Large intestine (tissue), 3 donors: ENCODE measurements at regions not wholly inside any gene's neighbourhood (a gene's known extent, or its start where the extent isn't known, plus 50 kb on each side); places are given as distances from the start of the nearest gene placed in this dataset.

Experiments used
- DNase-seq, 2 donors: peaks; one replicate each; pipeline versions ENCODE4 v3.0.0 to v3.0.0-alpha.2; 2013
- H3K27ac ChIP-seq: one replicate; pipeline ENCODE4 v1.5.1; 2013; ENCODE audit warnings: low read length
- H3K27me3 ChIP-seq: 2 replicates; pipeline ENCODE4 v1.6.1; 2013; ENCODE audit warnings: low read length; ENCODE audit not compliant: control insufficient read depth, insufficient read depth
- H3K36me3 ChIP-seq: 2 replicates; pipeline ENCODE4 v1.6.1; 2013; ENCODE audit warnings: low read length; ENCODE audit not compliant: control insufficient read depth, insufficient read depth
- H3K4me1 ChIP-seq: one replicate; pipeline ENCODE4 v1.6.1; 2013; ENCODE audit warnings: low read length; ENCODE audit not compliant: control insufficient read depth, insufficient read depth
- H3K4me3 ChIP-seq: one replicate; pipeline ENCODE4 v1.5.1; 2013; ENCODE audit warnings: low read length
- H3K9me3 ChIP-seq: one replicate; pipeline ENCODE4 v1.6.1; 2013; ENCODE audit warnings: mild to moderate bottlenecking, low read depth, low read length, moderate library complexity; ENCODE audit not compliant: control insufficient read depth
- WGBS: methylation state at CpG from one replicate; pipeline ENCODE4 v1.1.5; 2013; ENCODE audit warnings: low lambda C conversion rate; ENCODE audit not compliant: insufficient coverage; 5-methylcytosine and 5-hydroxymethylcytosine counted together

DNA sequence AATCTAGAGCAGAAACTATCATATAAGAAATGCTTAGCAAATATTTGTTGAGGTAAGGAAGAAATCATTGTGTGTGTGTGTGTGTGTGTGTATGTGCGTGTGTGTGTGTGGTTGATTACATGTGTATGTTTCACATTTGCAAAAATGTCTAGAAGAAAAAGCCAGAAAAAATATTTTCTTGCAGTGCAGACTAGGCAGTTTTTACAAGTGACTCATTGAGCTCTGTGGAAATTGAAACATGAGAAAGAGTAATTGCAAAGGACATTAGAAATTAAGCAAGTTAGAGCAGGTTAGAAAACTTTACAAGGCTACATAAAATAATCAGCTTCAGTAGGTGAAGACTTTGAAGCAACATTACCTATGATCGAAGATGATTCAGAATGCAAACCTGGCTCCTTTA lies 669.0 kb upstream of the EYS start:
- Histone ChIP-seq H3K27me3 (no peaks in the 10 kb centered on the region), H3K27ac (no peak overlapping the region), H3K4me1 (no peaks in the 10 kb centered on the region), H3K36me3 (no peaks in the 10 kb centered on the region), H3K4me3 (no peak overlapping the region), H3K9me3 (no peaks in the 10 kb centered on the region)
- no peak for DNase-seq
- WGBS: 100% methylated on average over 1 of the region's 2 CpGs

DNA sequence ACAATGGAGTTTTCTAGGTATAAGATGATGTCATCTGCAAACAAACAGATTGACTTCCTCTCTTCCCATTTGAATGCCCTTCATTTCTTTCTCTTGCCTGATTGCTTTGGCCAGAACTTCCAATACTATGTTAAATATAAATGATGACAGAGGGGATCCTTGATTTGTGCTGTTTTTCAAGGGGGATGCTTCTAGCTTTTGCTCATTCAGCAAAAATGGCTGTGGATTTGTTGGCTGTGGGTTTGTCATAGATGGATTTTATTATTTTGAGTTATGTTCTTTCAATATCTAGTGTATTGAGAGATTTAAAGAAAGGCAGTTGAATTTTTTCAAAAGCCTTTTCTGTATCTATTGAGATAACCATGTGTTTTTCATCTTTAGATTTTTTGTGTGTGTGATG lies 662.4 kb upstream of the EYS start:
- H3K4me1 ChIP-seq: no peaks in the 10 kb centered on the region
- no peaks in the 10 kb centered on the region for H3K9me3 ChIP-seq
- H3K27me3 ChIP-seq: no peaks in the 10 kb centered on the region
- H3K4me3 ChIP-seq: no peak overlapping the region
- H3K27ac ChIP-seq: no peak overlapping the region
- DNase-seq: no peak
- no peaks in the 10 kb centered on the region for H3K36me3 ChIP-seq

DNA sequence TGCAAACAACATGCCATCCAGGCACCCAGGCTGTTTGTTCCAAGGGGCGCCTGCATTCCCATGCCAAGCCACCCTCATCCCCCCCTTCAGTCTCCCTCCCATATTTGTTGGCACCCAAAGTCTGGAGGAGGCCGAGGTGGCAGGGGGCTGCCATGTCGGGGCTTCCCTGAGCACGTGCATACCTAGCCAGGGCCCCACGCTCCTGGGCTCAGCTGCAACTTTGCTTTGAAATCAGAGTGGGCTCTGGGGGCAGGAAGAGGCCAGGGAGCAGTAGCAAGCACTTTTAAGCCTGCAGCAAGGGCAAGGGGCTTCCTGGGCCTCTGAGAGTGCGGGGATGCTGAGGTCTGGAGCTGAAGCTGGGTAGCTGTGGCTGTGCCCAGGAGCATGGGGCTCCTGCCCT lies 655.9 kb upstream of the EYS start:
- Histone ChIP-seq H3K27me3 (no peaks in the 10 kb centered on the region), H3K27ac (no peak overlapping the region), H3K36me3 (no peaks in the 10 kb centered on the region), H3K4me1 (no peaks in the 10 kb centered on the region), H3K4me3 (no peak overlapping the region), H3K9me3 (peaks cover 10% of the 10 kb centered on the region)
- no CpG with 5 or more reads among the region's 6 CpGs for WGBS
- no peak for DNase-seq

DNA sequence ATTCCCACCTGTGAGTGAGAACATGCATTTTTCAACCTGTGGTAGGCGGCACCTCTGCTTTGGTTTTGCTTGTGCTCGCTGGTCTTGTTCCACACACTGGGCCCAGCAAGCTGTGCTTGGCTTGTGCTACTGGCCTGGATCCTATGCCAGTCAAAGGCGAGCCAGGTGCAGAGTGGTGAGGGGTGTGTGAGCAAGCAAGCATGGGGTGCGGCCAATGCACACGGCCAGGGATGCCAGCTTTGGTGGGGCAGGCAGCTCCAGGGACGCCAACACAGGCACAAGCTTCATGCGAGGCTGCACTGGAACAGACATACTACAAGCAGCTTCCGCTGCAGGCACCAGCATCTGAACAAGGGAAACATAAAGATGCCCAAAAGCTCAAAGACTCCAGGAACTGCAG lies 654.9 kb upstream of the EYS start:
- Histone ChIP-seq H3K4me3 (no peak overlapping the region), H3K27ac (no peak overlapping the region), H3K36me3 (no peaks in the 10 kb centered on the region), H3K27me3 (no peaks in the 10 kb centered on the region), H3K9me3 (peaks cover 10% of the 10 kb centered on the region), H3K4me1 (no peaks in the 10 kb centered on the region)
- no CpG with 5 or more reads among the region's 8 CpGs for WGBS
- no peak for DNase-seq

DNA sequence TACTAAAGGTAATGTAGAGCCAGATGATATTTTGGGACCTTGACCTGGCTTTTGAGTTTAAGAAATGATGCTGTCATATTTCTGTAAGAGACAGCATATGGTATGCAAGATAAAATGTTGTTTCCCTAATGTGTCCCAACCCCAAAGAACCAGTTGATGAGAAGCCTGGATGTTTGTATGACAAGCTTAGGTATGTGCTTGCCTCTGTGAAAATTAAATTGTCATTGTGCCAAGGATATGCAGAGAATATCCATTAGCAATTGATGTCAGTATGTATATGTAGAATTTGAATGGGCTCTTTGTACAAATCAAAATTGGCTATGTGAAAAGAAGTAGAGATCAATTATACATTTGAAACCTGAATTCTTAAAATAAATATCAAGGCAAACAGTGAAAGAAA lies 650.8 kb upstream of the EYS start:
- no peak for DNase-seq
- peaks cover 5% of the 10 kb centered on the region for H3K9me3 ChIP-seq
- no peak overlapping the region for H3K4me3 ChIP-seq
- no peaks in the 10 kb centered on the region for H3K4me1 ChIP-seq
- H3K36me3 ChIP-seq: no peaks in the 10 kb centered on the region
- H3K27ac ChIP-seq: no peak overlapping the region
- H3K27me3 ChIP-seq: no peaks in the 10 kb centered on the region

DNA sequence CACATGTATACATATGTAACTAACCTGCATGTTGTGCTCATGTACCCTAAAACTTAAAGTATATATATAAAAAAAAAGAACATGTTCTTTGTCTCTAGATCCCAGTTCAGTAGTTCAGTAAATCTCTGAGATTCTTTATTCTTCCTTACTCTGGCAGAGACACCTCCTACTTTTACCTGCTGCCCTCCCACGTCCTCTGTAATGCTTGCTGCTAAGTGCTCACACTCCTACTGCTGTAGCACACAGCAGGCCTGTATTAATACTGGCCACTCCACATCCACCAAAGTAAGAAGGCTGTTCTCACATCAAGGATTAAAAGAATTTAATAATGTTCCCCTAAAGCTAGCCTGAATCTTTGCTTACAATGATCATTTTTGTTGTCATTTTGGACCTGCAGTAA lies 648.4 kb upstream of the EYS start:
- Histone ChIP-seq H3K36me3 (no peaks in the 10 kb centered on the region), H3K9me3 (no peaks in the 10 kb centered on the region), H3K4me1 (no peaks in the 10 kb centered on the region), H3K4me3 (no peak overlapping the region), H3K27ac (no peak overlapping the region), H3K27me3 (no peaks in the 10 kb centered on the region)
- WGBS: no CpG with 5 or more reads among the region's 1 CpG
- no peak for DNase-seq

DNA sequence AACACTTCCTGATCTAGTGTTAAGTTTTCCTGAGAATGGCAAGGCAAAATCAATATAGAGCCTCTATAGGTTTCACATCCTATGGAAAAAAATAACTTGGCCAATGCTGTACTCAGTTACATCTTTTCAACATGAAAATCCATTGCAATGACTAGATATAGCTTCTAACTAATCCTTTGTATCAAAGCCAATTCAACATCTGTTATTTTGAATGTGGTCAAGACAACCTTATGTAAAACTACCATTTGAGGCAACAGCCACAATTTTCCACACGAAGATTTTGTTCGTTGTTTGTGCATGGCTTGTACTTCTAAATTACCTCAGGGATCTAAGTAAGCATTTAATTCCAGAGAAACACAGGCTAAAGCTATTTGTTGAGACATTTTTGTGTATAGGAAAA lies 637.8 kb upstream of the EYS start:
- WGBS: no CpG with 5 or more reads among the region's 2 CpGs
- H3K4me3 ChIP-seq: no peak overlapping the region
- H3K9me3 ChIP-seq: no peaks in the 10 kb centered on the region
- no peak overlapping the region for H3K27ac ChIP-seq
- H3K4me1 ChIP-seq: no peaks in the 10 kb centered on the region
- H3K27me3 ChIP-seq: no peaks in the 10 kb centered on the region
- no peaks in the 10 kb centered on the region for H3K36me3 ChIP-seq
- DNase-seq: no peak

DNA sequence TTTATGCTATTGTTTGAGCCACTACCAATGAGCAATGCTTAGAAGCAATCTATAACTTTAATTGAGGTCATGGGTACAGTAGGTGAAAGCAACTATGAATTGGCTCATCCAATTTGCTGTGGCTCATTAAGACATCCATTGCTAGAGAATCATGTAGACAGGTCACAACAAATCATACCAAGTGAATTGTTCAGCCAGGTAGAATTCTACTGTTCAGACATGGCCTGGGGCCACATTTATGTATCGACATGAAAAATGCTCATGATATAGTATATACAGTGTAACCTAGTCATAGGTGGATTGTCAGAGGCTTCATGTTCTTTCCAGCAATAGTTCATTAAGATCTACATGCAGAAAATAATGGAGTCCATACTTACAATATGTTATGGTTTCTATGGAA lies 633.7 kb upstream of the EYS start:
- DNase-seq: no peak
- no peaks in the 10 kb centered on the region for H3K36me3 ChIP-seq
- no peaks in the 10 kb centered on the region for H3K4me1 ChIP-seq
- no peaks in the 10 kb centered on the region for H3K27me3 ChIP-seq
- H3K4me3 ChIP-seq: no peak overlapping the region
- no CpG with 5 or more reads among the region's 1 CpG for WGBS
- H3K27ac ChIP-seq: no peak overlapping the region
- no peaks in the 10 kb centered on the region for H3K9me3 ChIP-seq

DNA sequence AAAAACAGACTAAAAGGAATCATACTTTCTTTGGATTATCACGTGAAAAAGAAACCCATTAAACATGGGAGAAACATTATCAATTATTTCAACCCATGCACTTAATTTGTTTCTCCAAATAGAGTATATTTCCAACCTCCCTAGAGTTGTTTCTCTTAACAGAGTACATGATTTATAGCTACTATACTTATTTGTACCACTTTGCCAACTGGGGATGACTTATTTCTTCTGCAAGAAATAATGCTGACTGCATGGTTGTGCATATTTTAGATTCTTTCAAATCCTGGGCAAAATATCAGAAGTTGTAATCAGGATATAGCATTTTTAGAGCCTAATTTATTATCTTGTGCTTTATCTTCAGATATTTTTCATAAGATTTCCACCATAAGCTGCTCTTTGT lies 629.1 kb upstream of the EYS start:
- no peaks in the 10 kb centered on the region for H3K4me1 ChIP-seq
- H3K4me3 ChIP-seq: no peak overlapping the region
- H3K27me3 ChIP-seq: no peaks in the 10 kb centered on the region
- H3K27ac ChIP-seq: no peak overlapping the region
- H3K36me3 ChIP-seq: no peaks in the 10 kb centered on the region
- no peak for DNase-seq
- 67% methylated on average over 1 of the region's 1 CpG for WGBS
- no peaks in the 10 kb centered on the region for H3K9me3 ChIP-seq

DNA sequence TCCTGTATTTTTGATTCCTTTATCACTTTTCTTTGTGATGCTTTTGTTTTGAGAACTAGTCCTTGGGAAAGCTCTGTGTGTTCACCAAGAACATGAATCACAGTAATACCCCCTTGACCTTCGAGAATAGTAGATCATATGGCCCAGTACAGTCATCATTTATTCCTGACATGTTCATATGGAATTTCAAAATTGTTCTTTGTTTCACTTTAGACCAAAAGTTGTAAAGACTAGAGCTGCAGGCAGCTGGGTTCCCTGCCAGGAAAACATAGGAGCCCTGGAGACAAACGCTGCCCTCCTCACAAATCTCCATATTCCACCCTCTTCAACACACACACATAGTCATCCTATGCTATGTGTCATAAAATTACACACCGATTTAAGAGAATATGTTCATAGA lies 621.2 kb upstream of the EYS start:
- Histone ChIP-seq H3K27me3 (no peaks in the 10 kb centered on the region), H3K27ac (no peak overlapping the region), H3K4me1 (no peaks in the 10 kb centered on the region), H3K36me3 (no peaks in the 10 kb centered on the region), H3K9me3 (no peaks in the 10 kb centered on the region), H3K4me3 (no peak overlapping the region)
- WGBS: 80% methylated on average over 1 of the region's 3 CpGs
- no peak for DNase-seq

DNA sequence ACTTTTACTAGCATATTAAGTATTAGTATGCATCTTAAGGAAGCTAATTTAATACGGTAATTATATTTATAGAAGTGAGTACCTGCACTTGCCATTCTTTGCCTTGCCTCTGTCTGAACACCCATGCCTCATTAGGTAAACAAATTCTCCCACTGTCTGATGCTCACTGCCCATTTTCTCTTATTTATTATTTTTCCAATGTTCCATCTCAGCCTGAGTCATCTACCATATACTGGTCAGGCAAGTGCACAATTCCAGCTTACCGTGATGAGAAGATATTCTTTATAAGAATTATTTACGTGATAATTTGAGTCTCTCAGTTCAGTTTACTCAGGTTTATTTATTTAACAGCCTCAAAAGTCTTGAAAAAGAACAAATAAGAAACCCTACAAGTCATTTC lies 619.2 kb upstream of the EYS start:
- DNase-seq: no peak
- 100% methylated on average over 1 of the region's 3 CpGs for WGBS
- Histone ChIP-seq H3K27me3 (no peaks in the 10 kb centered on the region), H3K27ac (no peak overlapping the region), H3K9me3 (no peaks in the 10 kb centered on the region), H3K36me3 (no peaks in the 10 kb centered on the region), H3K4me1 (no peaks in the 10 kb centered on the region), H3K4me3 (no peak overlapping the region)

DNA sequence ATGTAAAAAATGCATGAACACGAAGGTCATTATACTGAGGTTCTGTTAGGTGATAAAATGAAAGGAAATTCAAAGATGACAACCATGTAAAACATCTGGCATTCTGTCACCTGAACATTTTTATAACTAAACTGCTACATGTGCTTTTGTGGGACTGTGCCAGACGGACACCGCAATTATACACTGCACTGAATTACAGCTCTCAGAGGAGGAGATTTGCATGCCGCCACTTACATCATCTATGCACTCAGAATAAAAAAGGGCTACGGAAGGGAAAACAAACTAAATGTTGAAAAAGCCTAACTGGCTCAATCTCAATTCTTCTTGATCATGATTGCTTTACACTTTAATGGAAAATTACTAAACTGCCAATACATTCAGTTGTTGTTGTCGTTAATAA lies 614.0 kb upstream of the EYS start:
- WGBS: 100% methylated on average over 2 of the region's 6 CpGs
- Histone ChIP-seq H3K9me3 (no peaks in the 10 kb centered on the region), H3K36me3 (no peaks in the 10 kb centered on the region), H3K27me3 (no peaks in the 10 kb centered on the region), H3K4me1 (no peaks in the 10 kb centered on the region), H3K27ac (no peak overlapping the region), H3K4me3 (no peak overlapping the region)
- DNase-seq: no peak
